HUES6 (cell line): ENCODE measurements at regions not wholly inside any gene's neighbourhood (a gene's known extent, or its start where the extent isn't known, plus 50 kb on each side); places are given as distances from the start of the nearest gene placed in this dataset.

Experiments
- H3K27ac ChIP-seq: 2 replicates; pipeline ENCODE4 v1.7.0; 2013; ENCODE audit warnings: low read depth, mild to moderate bottlenecking, low read length, inconsistent platforms
- H3K27me3 ChIP-seq: 2 replicates; pipeline ENCODE4 v1.6.1; 2013; ENCODE audit warnings: low read length; ENCODE audit not compliant: control insufficient read depth, insufficient read depth
- H3K36me3 ChIP-seq: 2 replicates; pipeline ENCODE4 v1.6.1; 2013; ENCODE audit warnings: low read length; ENCODE audit not compliant: control insufficient read depth, insufficient read depth
- H3K4me1 ChIP-seq: 2 replicates; pipeline ENCODE4 v1.6.1; 2013; ENCODE audit warnings: low read length; ENCODE audit not compliant: control insufficient read depth, insufficient read depth
- H3K4me3 ChIP-seq: 2 replicates; pipeline ENCODE4 v1.5.1; 2013; ENCODE audit warnings: low read depth, low read length
- H3K9ac ChIP-seq: one replicate; pipeline ENCODE4 v1.6.1; 2013; ENCODE audit warnings: mild to moderate bottlenecking, low read length
- H3K9me3 ChIP-seq: 2 replicates; pipeline ENCODE4 v1.6.1; 2013; ENCODE audit warnings: low read depth, low read length; ENCODE audit not compliant: control insufficient read depth, insufficient read depth

GRCh38 chr10:8193546-8193945 lies 139.1 kb downstream of the GATA3 start:
- no peak overlapping the region for H3K9ac ChIP-seq
- no peaks in the 10 kb centered on the region for H3K9me3 ChIP-seq
- H3K27me3 ChIP-seq, result no peaks in the 10 kb centered on the region
- H3K4me1 ChIP-seq, result peaks cover 8% of the 10 kb centered on the region
- no peak overlapping the region for H3K4me3 ChIP-seq
- no peak overlapping the region for H3K27ac ChIP-seq
- H3K36me3 ChIP-seq, result no peaks in the 10 kb centered on the region

- no peak overlapping the region for H3K9ac ChIP-seq
- peaks cover 8% of the 10 kb centered on the region for H3K4me1 ChIP-seq
- no peaks in the 10 kb centered on the region for H3K9me3 ChIP-seq
- no peak overlapping the region for H3K27ac ChIP-seq
- H3K36me3 ChIP-seq, result no peaks in the 10 kb centered on the region
- H3K27me3 ChIP-seq, result no peaks in the 10 kb centered on the region
- H3K4me3 ChIP-seq, result no peak overlapping the region
These were observed 139.6 kb downstream of the GATA3 start for GRCh38 chr10:8194050-8194449.

GRCh38 chr10:8206882-8207281 lies 152.4 kb downstream of the GATA3 start:
- Histone ChIP-seq H3K36me3 (no peaks in the 10 kb centered on the region), H3K4me1 (no peaks in the 10 kb centered on the region), H3K27me3 (no peaks in the 10 kb centered on the region), H3K9me3 (no peaks in the 10 kb centered on the region), H3K27ac (no peak overlapping the region), H3K4me3 (no peak overlapping the region), H3K9ac (no peak overlapping the region)

GRCh38 chr10:8211631-8212030 lies 157.1 kb downstream of the GATA3 start:
- Histone ChIP-seq H3K4me3 (no peak overlapping the region), H3K4me1 (no peaks in the 10 kb centered on the region), H3K27me3 (no peaks in the 10 kb centered on the region), H3K36me3 (no peaks in the 10 kb centered on the region), H3K27ac (no peak overlapping the region), H3K9me3 (no peaks in the 10 kb centered on the region), H3K9ac (no peak overlapping the region)

GRCh38 chr10:8213735-8214134 lies 159.2 kb downstream of the GATA3 start:
- no peak overlapping the region for H3K27ac ChIP-seq
- H3K9ac ChIP-seq, result no peak overlapping the region
- H3K27me3 ChIP-seq, result no peaks in the 10 kb centered on the region
- H3K9me3 ChIP-seq, result no peaks in the 10 kb centered on the region
- no peak overlapping the region for H3K4me3 ChIP-seq
- H3K4me1 ChIP-seq, result no peaks in the 10 kb centered on the region
- no peaks in the 10 kb centered on the region for H3K36me3 ChIP-seq

GRCh38 chr10:8214587-8214986 lies 160.1 kb downstream of the GATA3 start:
- no peak overlapping the region for H3K27ac ChIP-seq

GRCh38 chr10:8216893-8217292 lies 162.4 kb downstream of the GATA3 start:
- Histone ChIP-seq H3K4me1 (no peaks in the 10 kb centered on the region), H3K27me3 (no peaks in the 10 kb centered on the region), H3K4me3 (no peak overlapping the region), H3K9ac (no peak overlapping the region), H3K9me3 (no peaks in the 10 kb centered on the region), H3K27ac (no peak overlapping the region), H3K36me3 (no peaks in the 10 kb centered on the region)

More at GRCh38 chr10:8214587-8214986, 160.1 kb downstream of the GATA3 start:
- Histone ChIP-seq H3K27me3 (no peaks in the 10 kb centered on the region), H3K9ac (no peak overlapping the region), H3K4me3 (no peak overlapping the region), H3K4me1 (no peaks in the 10 kb centered on the region), H3K36me3 (no peaks in the 10 kb centered on the region), H3K9me3 (no peaks in the 10 kb centered on the region)

GRCh38 chr10:8221451-8221850 lies 167.0 kb downstream of the GATA3 start:
- Histone ChIP-seq H3K4me3 (no peak overlapping the region), H3K27me3 (no peaks in the 10 kb centered on the region), H3K4me1 (no peaks in the 10 kb centered on the region), H3K36me3 (no peaks in the 10 kb centered on the region), H3K9me3 (no peaks in the 10 kb centered on the region), H3K27ac (no peak overlapping the region), H3K9ac (no peak overlapping the region)

GRCh38 chr10:8224591-8224990 lies 170.1 kb downstream of the GATA3 start:
- no peak overlapping the region for H3K9ac ChIP-seq

GRCh38 chr10:8225187-8225586 lies 170.7 kb downstream of the GATA3 start:
- Histone ChIP-seq H3K27me3 (no peaks in the 10 kb centered on the region), H3K4me1 (no peaks in the 10 kb centered on the region), H3K9ac (no peak overlapping the region), H3K4me3 (no peak overlapping the region), H3K36me3 (no peaks in the 10 kb centered on the region), H3K9me3 (no peaks in the 10 kb centered on the region), H3K27ac (no peak overlapping the region)

More at GRCh38 chr10:8224591-8224990, 170.1 kb downstream of the GATA3 start:
- Histone ChIP-seq H3K36me3 (no peaks in the 10 kb centered on the region), H3K9me3 (no peaks in the 10 kb centered on the region), H3K4me3 (no peak overlapping the region), H3K27me3 (no peaks in the 10 kb centered on the region), H3K27ac (no peak overlapping the region), H3K4me1 (no peaks in the 10 kb centered on the region)

- Histone ChIP-seq H3K27me3 (no peaks in the 10 kb centered on the region), H3K9ac (no peak overlapping the region), H3K4me1 (no peaks in the 10 kb centered on the region), H3K4me3 (no peak overlapping the region), H3K27ac (no peak overlapping the region), H3K36me3 (no peaks in the 10 kb centered on the region), H3K9me3 (no peaks in the 10 kb centered on the region)
These were observed 172.8 kb downstream of the GATA3 start for GRCh38 chr10:8227246-8227645.

GRCh38 chr10:8229153-8229552 lies 174.7 kb downstream of the GATA3 start:
- Histone ChIP-seq H3K36me3 (no peaks in the 10 kb centered on the region), H3K4me1 (no peaks in the 10 kb centered on the region), H3K4me3 (no peak overlapping the region), H3K27ac (no peak overlapping the region), H3K27me3 (no peaks in the 10 kb centered on the region; the same call in 1 of the 2 replicates), H3K9ac (no peak overlapping the region), H3K9me3 (no peaks in the 10 kb centered on the region)
